T-cell (primary cell): ENCODE measurements at regions not wholly inside any gene's neighbourhood (a gene's known extent, or its start where the extent isn't known, plus 50 kb on each side); places are given as distances from the start of the nearest gene placed in this dataset.

Source experiments
- ATAC-seq, 4 experiments: fragments of 200-7000 bp in 3 of 4; fragments of 150-1000 bp in 1 of 4; cut with Tn5 transposase; replicated peaks in 1 of 4; 1 replicate in 3 of 4; 2 replicates in 1 of 4; pipeline ENCODE4 v1.10.0; 2021; ENCODE audit warnings: moderate library complexity in 3 of 4, mild to moderate bottlenecking in 2 of 4, moderate number of reproducible peaks in 1 of 4
- CTCF ChIA-PET, 2 donors: fragments of 300-600 bp; sonication (Branson Sonifier 250); formaldehyde crosslinking; loops; one replicate each; lab custom pipeline; 2022; ENCODE audit warnings: antibody characterized with exemption in 2 of 2; lab: Charles Lee
- POLR2A ChIA-PET, 2 donors: fragments of 300-600 bp; sonication (Branson Sonifier 250); formaldehyde crosslinking; loops; one replicate each; lab custom pipeline; 2022; ENCODE audit warnings: antibody characterized with exemption in 2 of 2; lab: Charles Lee
- DNase-seq, 35 experiments: peaks; one replicate each; pipeline versions ENCODE4 v3.0.0 to v3.0.0-alpha.2; 2013 to 2023
- H3K27ac ChIP-seq: one replicate; pipeline ENCODE4 v1.5.1; 2013; ENCODE audit warnings: low read length
- H3K27me3 ChIP-seq, 2 experiments: replicated peaks in 1 of 2; 1 replicate in 1 of 2; 2 replicates in 1 of 2; pipeline versions ENCODE4 v1.6.1 to v1.7.0; 2013; ENCODE audit warnings: low read length in 1 of 2, mixed read lengths in 1 of 2; ENCODE audit not compliant: control insufficient read depth in 2 of 2, insufficient read depth in 2 of 2; ENCODE audit errors: extremely low read depth in 1 of 2
- H3K36me3 ChIP-seq, 2 donors: 1 replicate in 1 of 2; 2 replicates in 1 of 2; pipeline versions ENCODE4 v1.6.1 to v1.7.0; 2013; ENCODE audit warnings: low read length in 1 of 2; ENCODE audit not compliant: control insufficient read depth in 2 of 2, insufficient read depth in 1 of 2; ENCODE audit errors: extremely low read depth in 1 of 2
- H3K4me1 ChIP-seq, 2 experiments: 1 replicate in 1 of 2; 2 replicates in 1 of 2; pipeline versions ENCODE4 v1.6.1 to v1.7.0; 2013; ENCODE audit warnings: low read length in 2 of 2, mixed read lengths in 1 of 2; ENCODE audit not compliant: insufficient read depth in 2 of 2, control insufficient read depth in 1 of 2; ENCODE audit errors: extremely low read depth in 1 of 2
- H3K4me3 ChIP-seq, 2 donors: 1 replicate in 1 of 2; 2 replicates in 1 of 2; pipeline versions ENCODE4 v1.5.1 to v1.7.0; 2013; ENCODE audit warnings: mild to moderate bottlenecking in 2 of 2, low read length in 1 of 2, moderate library complexity in 1 of 2; ENCODE audit not compliant: control insufficient read depth in 1 of 2; ENCODE audit errors: extremely low read depth in 1 of 2
- H3K9me3 ChIP-seq: 2 replicates; pipeline ENCODE4 v1.7.0; 2013
- H3K27ac Mint-ChIP-seq, 2 donors: one replicate each; pipeline ENCODE4 v1.8.0; 2020 to 2021; ENCODE audit warnings: mild to moderate bottlenecking in 2 of 2, mixed read lengths in 2 of 2
- H3K27me3 Mint-ChIP-seq, 2 donors: one replicate each; pipeline ENCODE4 v1.8.0; 2021 to 2022; ENCODE audit warnings: mixed read lengths in 2 of 2
- H3K36me3 Mint-ChIP-seq: one replicate; pipeline ENCODE4 v1.8.0; 2021; ENCODE audit warnings: mixed read lengths
- H3K4me1 Mint-ChIP-seq, 3 donors: one replicate each; pipeline ENCODE4 v1.8.0; 2020 to 2022; ENCODE audit warnings: mixed read lengths in 3 of 3, mild to moderate bottlenecking in 1 of 3
- H3K4me3 Mint-ChIP-seq, 3 donors: one replicate each; pipeline ENCODE4 v1.8.0; 2020 to 2022; ENCODE audit warnings: mild to moderate bottlenecking in 3 of 3, mixed read lengths in 3 of 3, moderate library complexity in 3 of 3
- H3K9me3 Mint-ChIP-seq, 3 donors: one replicate each; pipeline ENCODE4 v1.8.0; 2020 to 2022; ENCODE audit warnings: mixed read lengths in 3 of 3
- WGBS: methylation state at CpG from one replicate; pipeline ENCODE4 v1.1.5; 2013; ENCODE audit warnings: missing lambda C conversion rate; ENCODE audit not compliant: insufficient coverage; 5-methylcytosine and 5-hydroxymethylcytosine counted together

DNA sequence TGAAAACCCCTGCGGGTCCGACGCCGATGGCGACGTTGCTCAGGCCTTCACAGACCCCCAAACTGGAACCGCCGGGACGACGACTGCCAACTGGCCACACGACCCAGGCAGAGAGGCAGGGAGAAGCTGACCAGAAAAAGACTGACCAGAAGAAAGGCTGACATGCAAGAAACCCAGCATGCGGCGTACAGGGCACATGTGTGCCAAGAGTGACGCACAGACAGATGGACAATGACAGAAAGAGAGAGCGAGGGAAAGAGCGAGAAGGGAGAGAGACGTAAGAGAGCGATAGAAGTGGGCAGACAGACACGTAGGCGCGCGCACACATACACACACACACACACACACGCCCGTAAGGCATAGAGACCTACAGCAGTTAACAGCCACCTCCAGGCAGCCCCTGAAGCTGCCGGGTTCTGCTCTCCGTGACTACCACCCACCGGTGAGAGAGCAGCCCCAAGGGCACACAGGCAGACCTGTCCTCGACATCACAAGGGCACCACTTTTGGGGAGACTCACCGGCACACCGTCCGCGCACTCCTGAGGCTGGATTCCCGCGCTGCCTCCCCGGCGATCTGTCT, 67.2 kb upstream of the ZNF527 start:
- H3K27me3 Mint-ChIP-seq, result peaks cover 0 to 5% of the 10 kb centered on the region in 2 donors
- no peak overlapping the region for H3K27ac Mint-ChIP-seq
- H3K36me3 ChIP-seq, result no peaks in the 10 kb centered on the region
- CTCF ChIA-PET, result interaction anchor here in 1 of 2 donors (0.5 kb wide), 1 partner anchor 1113 kb away, joined by 3 read pairs; no protein-coding TSS in a partner anchor
- no peak overlapping the region for H3K4me3 ChIP-seq
- H3K4me1 Mint-ChIP-seq, result no peaks in the 10 kb centered on the region
- POLR2A ChIA-PET, result no interaction called here
- ATAC-seq, result no peak
- H3K36me3 Mint-ChIP-seq, result no peaks in the 10 kb centered on the region
- H3K9me3 Mint-ChIP-seq, result peaks cover 4% of the 10 kb centered on the region in 3 donors
- no peaks in the 10 kb centered on the region for H3K9me3 ChIP-seq
- WGBS, result 75% methylated on average over 30 of the region's 36 CpGs
- peaks cover 0 to 16% of the 10 kb centered on the region in 2 experiments for H3K27me3 ChIP-seq
- no peak for DNase-seq
- peaks cover 0 to 4% of the 10 kb centered on the region in 2 experiments for H3K4me1 ChIP-seq
- H3K27ac ChIP-seq, result no peak overlapping the region
- H3K4me3 Mint-ChIP-seq, result peak overlapping the region in 1 of 3 donors; percentile 49

DNA sequence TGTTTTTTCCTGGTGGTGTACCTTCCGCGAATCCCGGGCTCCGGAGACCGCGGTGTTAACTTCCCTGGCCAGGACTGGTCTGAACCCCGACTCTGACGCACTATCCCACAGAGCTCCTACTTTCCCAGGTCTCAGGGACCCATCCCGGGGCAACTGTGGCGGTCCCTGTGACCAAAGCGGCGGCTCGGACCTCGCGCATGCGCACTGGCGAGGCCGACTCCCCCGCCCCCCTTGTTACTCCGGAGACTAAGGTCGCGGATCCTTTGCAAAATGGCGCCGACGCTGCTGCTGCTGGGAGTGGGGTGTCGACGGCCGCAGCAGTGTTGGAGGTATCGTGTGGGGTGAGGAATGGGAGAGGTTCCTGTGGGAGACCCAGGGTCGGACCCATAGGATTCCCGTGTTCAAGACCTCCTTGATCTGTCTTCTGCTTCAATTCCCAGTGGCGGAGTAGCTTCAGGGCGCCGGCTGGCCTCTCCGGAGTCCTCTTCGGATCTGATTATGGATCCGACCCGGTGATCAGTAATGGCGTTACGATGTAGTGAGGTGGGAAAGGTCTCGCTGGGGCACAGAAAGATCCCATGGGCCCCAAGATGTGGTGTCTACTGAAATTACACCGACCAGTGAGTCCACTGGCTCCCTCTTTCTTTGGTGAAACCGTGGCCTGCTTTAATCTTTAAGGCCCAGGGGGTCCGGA, 66.6 kb upstream of the ZNF527 start:
- POLR2A ChIA-PET, result no interaction called here
- no peak overlapping the region for H3K4me3 Mint-ChIP-seq
- CTCF ChIA-PET, result interaction anchor here in 1 of 2 donors (0.5 kb wide), 1 partner anchor 1114 kb away, joined by 3 read pairs; no protein-coding TSS in a partner anchor
- H3K27ac ChIP-seq, result no peak overlapping the region
- peaks cover 0 to 4% of the 10 kb centered on the region in 2 experiments for H3K4me1 ChIP-seq
- H3K9me3 ChIP-seq, result no peaks in the 10 kb centered on the region
- no peak overlapping the region for H3K4me3 ChIP-seq
- H3K4me1 Mint-ChIP-seq, result no peaks in the 10 kb centered on the region
- no peaks in the 10 kb centered on the region for H3K36me3 Mint-ChIP-seq
- DNase-seq, result peak in 2 of 35 experiments; percentile 18 to 30
- H3K27ac Mint-ChIP-seq, result no peak overlapping the region
- peaks cover 4% of the 10 kb centered on the region in 3 donors for H3K9me3 Mint-ChIP-seq
- peaks cover 0 to 5% of the 10 kb centered on the region in 2 donors for H3K27me3 Mint-ChIP-seq
- ATAC-seq, result no peak
- 55% methylated on average over 39 of the region's 44 CpGs for WGBS
- H3K27me3 ChIP-seq, result peaks cover 0 to 16% of the 10 kb centered on the region in 2 experiments
- H3K36me3 ChIP-seq, result no peaks in the 10 kb centered on the region

DNA sequence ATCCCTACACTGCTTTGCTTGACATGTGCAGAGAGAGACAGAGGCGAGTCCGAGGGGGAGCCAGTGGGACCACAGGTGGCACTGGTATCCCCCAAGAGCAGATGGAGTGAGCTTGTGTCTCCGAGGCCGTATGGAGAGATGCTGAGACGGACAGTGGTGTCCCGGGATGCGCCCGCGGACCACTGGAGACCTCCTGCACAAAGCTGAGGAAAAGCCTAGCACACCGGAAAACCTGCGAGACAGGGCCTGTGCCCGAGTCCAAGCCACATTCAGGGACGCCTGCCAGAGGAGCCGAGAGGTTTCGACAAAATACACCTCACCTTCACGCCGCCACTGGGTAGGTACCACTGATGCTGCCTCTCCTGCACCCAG, 66.0 kb upstream of the ZNF527 start:
- H3K36me3 Mint-ChIP-seq, result no peaks in the 10 kb centered on the region
- Histone ChIP-seq H3K4me3 (no peak overlapping the region), H3K27me3 (peaks cover 0 to 16% of the 10 kb centered on the region in 2 experiments), H3K27ac (no peak overlapping the region), H3K4me1 (peaks cover 0 to 4% of the 10 kb centered on the region in 2 experiments), H3K9me3 (no peaks in the 10 kb centered on the region), H3K36me3 (no peaks in the 10 kb centered on the region)
- H3K4me1 Mint-ChIP-seq, result peaks cover 0 to under 1% (median 0%) of the 10 kb centered on the region in 3 donors
- H3K9me3 Mint-ChIP-seq, result peaks cover 4% of the 10 kb centered on the region in 3 donors
- CTCF ChIA-PET, result no interaction called here
- no peak overlapping the region for H3K27ac Mint-ChIP-seq
- ATAC-seq, result no peak
- H3K4me3 Mint-ChIP-seq, result no peak overlapping the region
- POLR2A ChIA-PET, result no interaction called here
- DNase-seq, result no peak
- 95% methylated on average over 16 of the region's 17 CpGs for WGBS
- H3K27me3 Mint-ChIP-seq, result peaks cover 0 to 5% of the 10 kb centered on the region in 2 donors

DNA sequence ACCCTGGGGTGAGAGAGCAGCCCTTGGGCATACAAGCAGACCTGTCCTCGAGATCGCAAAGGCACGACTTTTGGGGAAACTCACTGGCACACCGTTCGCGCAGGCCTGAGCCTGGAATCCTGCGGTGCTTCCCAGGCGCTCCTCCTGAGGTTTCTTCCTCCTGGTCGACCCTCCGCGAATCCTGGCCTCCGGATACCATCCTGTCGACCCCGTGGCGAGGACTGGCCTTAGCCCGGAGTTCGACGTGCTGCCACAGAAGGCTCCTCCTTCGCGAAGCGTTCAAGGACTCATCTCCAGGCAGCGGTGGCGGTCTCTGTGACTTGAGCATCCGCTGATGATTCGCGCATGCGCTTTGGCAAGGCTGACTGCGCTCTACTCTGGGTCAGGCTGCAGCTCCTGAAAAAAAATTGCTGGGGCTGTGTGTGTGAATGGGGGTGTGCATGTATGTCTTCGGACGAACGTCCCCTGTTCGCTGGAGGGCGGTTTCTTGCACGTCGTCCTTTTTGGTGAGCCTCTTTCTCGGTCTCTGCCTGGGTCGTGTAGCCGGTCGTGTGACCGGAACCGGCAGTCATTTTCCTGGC, 64.4 kb upstream of the ZNF527 start:
- Histone ChIP-seq H3K4me1 (peaks cover 0 to 4% of the 10 kb centered on the region in 2 experiments), H3K4me3 (no peak overlapping the region), H3K9me3 (no peaks in the 10 kb centered on the region), H3K27ac (no peak overlapping the region), H3K36me3 (no peaks in the 10 kb centered on the region), H3K27me3 (peaks cover 0 to 16% of the 10 kb centered on the region in 2 experiments)
- POLR2A ChIA-PET, result no interaction called here
- no peak overlapping the region for H3K27ac Mint-ChIP-seq
- H3K4me3 Mint-ChIP-seq, result no peak overlapping the region
- peaks cover 0 to 11% of the 10 kb centered on the region in 2 donors for H3K27me3 Mint-ChIP-seq
- H3K4me1 Mint-ChIP-seq, result peaks cover 0 to 2% (median 0%) of the 10 kb centered on the region in 3 donors
- CTCF ChIA-PET, result no interaction called here
- no peaks in the 10 kb centered on the region for H3K36me3 Mint-ChIP-seq
- peaks cover 4% of the 10 kb centered on the region in 3 donors for H3K9me3 Mint-ChIP-seq
- ATAC-seq, result no peak
- DNase-seq, result no peak
- WGBS, result 92% methylated on average over 40 of the region's 41 CpGs

DNA sequence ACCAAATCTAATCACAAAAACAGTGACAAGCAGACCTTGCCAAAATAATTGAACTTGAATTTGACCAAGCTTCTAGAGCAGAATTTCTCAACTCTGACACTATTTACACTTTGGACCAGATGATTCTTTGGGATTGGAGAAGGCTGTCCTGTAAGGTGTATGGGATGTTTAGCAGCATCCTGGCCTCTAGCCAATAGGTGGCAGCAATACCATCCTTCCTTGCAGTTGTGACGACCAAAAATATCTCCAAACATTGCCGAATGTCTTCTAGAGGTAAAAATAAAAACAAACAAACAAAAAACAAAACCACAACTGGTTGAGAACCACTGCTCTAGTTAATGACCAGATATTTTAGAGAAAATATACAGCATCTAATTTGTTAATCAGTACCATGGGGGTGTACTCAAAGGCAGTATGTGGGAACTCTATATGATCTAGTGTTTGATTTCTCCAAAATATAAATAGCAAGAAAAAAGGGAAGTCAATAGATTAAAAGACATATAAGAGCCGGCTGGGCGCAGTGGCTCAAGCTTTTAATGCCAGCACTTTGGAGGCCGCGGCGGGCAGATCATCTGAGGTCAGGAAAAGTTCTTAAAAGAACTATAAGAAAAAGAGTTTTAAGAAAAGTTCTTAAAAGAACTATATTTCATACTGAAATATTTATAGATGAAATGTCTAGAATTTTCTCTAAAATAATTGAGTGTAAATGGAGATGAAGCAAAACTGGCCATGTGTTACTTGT, 60.9 kb upstream of the ZNF527 start:
- peak in 1 of 4 experiments; percentile 38 for ATAC-seq
- H3K4me1 ChIP-seq, result peaks cover 0 to 13% of the 10 kb centered on the region in 2 experiments
- peak in 9 of 35 experiments; percentile 11 to 63 (median 29) for DNase-seq
- Mint-ChIP-seq H3K27me3 (peaks cover 5 to 7% of the 10 kb centered on the region in 2 donors), H3K27ac (no peak overlapping the region), H3K4me1 (peaks cover 14 to 19% (median 14%) of the 10 kb centered on the region in 3 donors), H3K9me3 (peaks cover 2 to 15% (median 9%) of the 10 kb centered on the region in 3 donors), H3K4me3 (no peak overlapping the region), H3K36me3 (peaks cover 4% of the 10 kb centered on the region)
- CTCF ChIA-PET, result interaction anchor here in 1 of 2 donors (0.7 kb wide), 1 partner anchor 157 kb away, joined by 3 read pairs; the partner anchor contains the start of gene ZNF569
- no peak overlapping the region for H3K27ac ChIP-seq
- POLR2A ChIA-PET, result no interaction called here
- H3K4me3 ChIP-seq, result no peak overlapping the region
- no peaks in the 10 kb centered on the region for H3K9me3 ChIP-seq
- H3K36me3 ChIP-seq, result no peaks in the 10 kb centered on the region
- peaks cover 0 to 6% of the 10 kb centered on the region in 2 experiments for H3K27me3 ChIP-seq
- WGBS, result no CpG with 5 or more reads among the region's 7 CpGs
